ENCODE measurements at regions not wholly inside any gene's neighbourhood (a gene's known extent, or its start where the extent isn't known, plus 50 kb on each side); places are given as distances from the start of the nearest gene placed in this dataset.

GRCh38 chr12:115466076-115466475 is 782.1 kb upstream of the TBX3 start (continued):
- TF ChIP-seq, protein P1, sequence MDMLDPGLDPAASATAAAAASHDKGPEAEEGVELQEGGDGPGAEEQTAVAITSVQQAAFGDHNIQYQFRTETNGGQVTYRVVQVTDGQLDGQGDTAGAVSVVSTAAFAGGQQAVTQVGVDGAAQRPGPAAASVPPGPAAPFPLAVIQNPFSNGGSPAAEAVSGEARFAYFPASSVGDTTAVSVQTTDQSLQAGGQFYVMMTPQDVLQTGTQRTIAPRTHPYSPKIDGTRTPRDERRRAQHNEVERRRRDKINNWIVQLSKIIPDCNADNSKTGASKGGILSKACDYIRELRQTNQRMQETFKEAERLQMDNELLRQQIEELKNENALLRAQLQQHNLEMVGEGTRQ (IDR thresholded peaks at IDR 0.05; ENCODE audit: low read length): no peak
- TF ChIP-seq ATF2 (IDR thresholded peaks at IDR 0.05; ENCODE audit: low read length): no peak
- TF ChIP-seq JUND (IDR thresholded peaks at IDR 0.05; ENCODE audit: low read length): no peak
- no peak for TF ChIP-seq BCL11A (IDR thresholded peaks at IDR 0.05; ENCODE audit: low read depth in 2 of 2, low read length in 2 of 2)
- no peak for TF ChIP-seq BRCA1 (IDR thresholded peaks at IDR 0.05; ENCODE audit: low read depth, low read length)
- no peak for TF ChIP-seq SP1 (IDR thresholded peaks at IDR 0.05; ENCODE audit: low read depth, low read length)
- no peak for TF ChIP-seq MAFK (IDR thresholded peaks at IDR 0.05; ENCODE audit: low read depth, low read length)
- TF ChIP-seq RFX5 (IDR thresholded peaks at IDR 0.05; ENCODE audit: borderline replicate concordance, low read depth, low read length): no peak
- TF ChIP-seq TBP (IDR thresholded peaks at IDR 0.05; ENCODE audit: low read depth, low read length): no peak

Measured in H1 (cell line).